ENCODE measurements at regions not wholly inside any gene's neighbourhood (a gene's known extent, or its start where the extent isn't known, plus 50 kb on each side); places are given as distances from the start of the nearest gene placed in this dataset.

DNA sequence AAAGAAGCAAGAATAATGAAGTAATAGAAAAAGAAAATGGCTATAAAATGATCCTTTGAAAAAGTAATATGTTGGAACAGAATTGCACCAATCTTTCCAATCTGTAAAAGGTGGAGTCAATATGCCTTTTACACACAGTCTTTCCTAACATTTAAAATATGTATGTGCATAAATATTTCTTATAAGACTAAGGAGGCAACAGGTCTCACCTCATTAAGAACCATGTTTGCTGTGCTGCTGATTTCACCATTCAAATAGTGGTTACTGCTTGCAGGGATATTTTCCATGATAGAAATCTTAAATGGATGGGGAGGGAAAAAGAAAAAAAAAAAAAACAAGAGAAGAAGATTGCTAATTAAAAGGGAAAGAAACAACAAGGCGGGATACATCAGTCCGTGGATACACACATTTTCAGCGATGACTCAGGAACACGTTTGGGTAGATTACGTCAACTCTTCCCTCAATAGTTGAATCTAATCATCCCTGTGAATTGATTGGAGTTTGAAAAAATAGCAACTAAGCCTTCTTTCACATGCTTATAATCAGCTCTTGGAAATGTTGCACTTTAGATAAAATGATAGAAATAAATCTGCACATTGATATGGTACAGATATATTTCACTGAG, 2133.9 kb upstream of the CELF4 start:
- TF ChIP-seq CTCF (IDR thresholded peaks at IDR 0.05) (no peak), POLR2A (IDR thresholded peaks at IDR 0.05) (no peak), EP300 (IDR thresholded peaks at IDR 0.05) (no peak), POLR2AphosphoS5 (IDR thresholded peaks at IDR 0.05) (no peak)

Data from sigmoid colon (tissue), 4 donors.